IMR-90 (cell line): ENCODE measurements at regions not wholly inside any gene's neighbourhood (a gene's known extent, or its start where the extent isn't known, plus 50 kb on each side); places are given as distances from the start of the nearest gene placed in this dataset.
A peak's percentile ranks its signal among the peaks of the same experiment; 100 is the strongest.

Experiments used
- ATAC-seq: fragments of 200-7000 bp; cut with Tn5 transposase; 2 replicates; pipeline ENCODE4 v1.9.1; 2020; ENCODE audit warnings: low read depth, mild to moderate bottlenecking, moderate library complexity
- BruUV-seq: library from RNA; stranded (reverse); fragments of 400-500 nt; replicated peaks from 2 replicates; lab custom pipeline; 2021; lab: Mats Ljungman, UMichigan
- CTCF ChIA-PET: fragments of 300-600 bp; formaldehyde crosslinking; extraction: SDS; loops from one replicate; lab custom pipeline; 2021; ENCODE audit warnings: antibody characterized with exemption; lab: Yijun Ruan, JAX
- POLR2A ChIA-PET: fragments of 300-600 bp; sonication (Branson Sonifier 250); formaldehyde crosslinking; loops from one replicate; lab custom pipeline; 2022; ENCODE audit warnings: antibody characterized with exemption; ENCODE audit not compliant: unreplicated experiment; lab: Charles Lee
- DNase-seq: peaks from one replicate; pipeline ENCODE4 v3.0.0; 2013
- H2AFZ ChIP-seq: replicated peaks from 2 replicates; pipeline ENCODE3; 2013; ENCODE audit warnings: low read length, mild to moderate bottlenecking; ENCODE audit not compliant: poor library complexity
- H2AK5ac ChIP-seq: 2 replicates; pipeline ENCODE4 v1.6.1; 2013; ENCODE audit warnings: low read depth, low read length, inconsistent platforms
- H2AK9ac ChIP-seq: replicated peaks from 2 replicates; pipeline ENCODE3; 2013; ENCODE audit warnings: mild to moderate bottlenecking, low read depth, low read length, moderate library complexity; ENCODE audit not compliant: poor library complexity
- H2BK120ac ChIP-seq: 2 replicates; pipeline ENCODE4 v1.6.1; 2013; ENCODE audit warnings: low read depth, low read length, inconsistent platforms
- H2BK15ac ChIP-seq: 3 replicates; pipeline ENCODE4 v1.6.1; 2013; ENCODE audit warnings: low read depth, low read length, inconsistent platforms
- H2BK20ac ChIP-seq: 2 replicates; pipeline ENCODE4 v1.6.1; 2013; ENCODE audit warnings: low read depth, mild to moderate bottlenecking, inconsistent platforms, low read length, moderate library complexity
- H2BK5ac ChIP-seq: 2 replicates; pipeline ENCODE4 v1.6.1; 2013; ENCODE audit warnings: mild to moderate bottlenecking, low read depth, low read length, inconsistent platforms; ENCODE audit not compliant: poor library complexity, severe bottlenecking
- H3K14ac ChIP-seq: replicated peaks from 2 replicates; pipeline ENCODE4 v1.6.1; 2013; ENCODE audit warnings: low read depth, low read length, inconsistent platforms
- H3K18ac ChIP-seq: 2 replicates; pipeline ENCODE4 v1.6.1; 2013; ENCODE audit warnings: low read depth, low read length, control low read depth
- H3K23ac ChIP-seq: 2 replicates; pipeline ENCODE4 v1.6.1; 2013; ENCODE audit warnings: low read depth, low read length, inconsistent platforms
- H3K27ac ChIP-seq: 2 replicates; pipeline ENCODE4 v1.5.1; 2013; ENCODE audit warnings: mild to moderate bottlenecking, control low read depth, low read length; ENCODE audit not compliant: insufficient read depth
- H3K27me3 ChIP-seq: 2 replicates; pipeline ENCODE4 v1.6.1; 2013; ENCODE audit warnings: low read length; ENCODE audit not compliant: control insufficient read depth, insufficient read depth
- H3K36me3 ChIP-seq: 2 replicates; pipeline ENCODE4 v1.6.1; 2013; ENCODE audit warnings: low read length, mixed read lengths; ENCODE audit not compliant: control insufficient read depth, insufficient read depth
- H3K4ac ChIP-seq: 2 replicates; pipeline ENCODE4 v1.6.1; 2013; ENCODE audit warnings: low read depth, low read length, inconsistent platforms
- H3K4me1 ChIP-seq: 2 replicates; pipeline ENCODE4 v1.6.1; 2013; ENCODE audit warnings: low read length, mixed read lengths; ENCODE audit not compliant: control insufficient read depth, insufficient read depth
- H3K4me2 ChIP-seq: 2 replicates; pipeline ENCODE4 v1.6.1; 2013; ENCODE audit warnings: low read depth, mild to moderate bottlenecking, control low read depth, low read length, moderate library complexity
- H3K4me3 ChIP-seq: 2 replicates; pipeline ENCODE4 v1.5.1; 2013; ENCODE audit warnings: low read depth, mild to moderate bottlenecking, control low read depth, low read length, moderate library complexity; ENCODE audit not compliant: insufficient read depth
- H3K56ac ChIP-seq: 2 replicates; pipeline ENCODE4 v1.6.1; 2013; ENCODE audit warnings: low read length, inconsistent platforms; ENCODE audit not compliant: insufficient read depth; ENCODE audit errors: extremely low read depth
- H3K79me1 ChIP-seq, 2 experiments: 2 replicates each; pipeline ENCODE4 v1.6.1; 2013; ENCODE audit warnings: low read length in 2 of 2, inconsistent platforms in 1 of 2, low read depth in 1 of 2
- H3K9ac ChIP-seq: 2 replicates; pipeline ENCODE4 v1.6.1; 2013; ENCODE audit warnings: low read depth, low read length, control low read depth
- H3K9me1 ChIP-seq: 2 replicates; pipeline ENCODE4 v1.6.1; 2013; ENCODE audit warnings: low read length, inconsistent platforms; ENCODE audit not compliant: insufficient read depth
- H3K9me3 ChIP-seq: 2 replicates; pipeline ENCODE4 v1.6.1; 2013; ENCODE audit warnings: low read length; ENCODE audit not compliant: control insufficient read depth, insufficient read depth
- H4K20me1 ChIP-seq: 2 replicates; pipeline ENCODE4 v1.6.1; 2013; ENCODE audit warnings: low read length, inconsistent platforms; ENCODE audit not compliant: insufficient read depth
- H4K5ac ChIP-seq: 2 replicates; pipeline ENCODE4 v1.6.1; 2013; ENCODE audit warnings: mild to moderate bottlenecking, low read depth, low read length, control low read depth
- H4K8ac ChIP-seq, 2 experiments: 2 replicates each; pipeline ENCODE4 v1.6.1; 2013; ENCODE audit warnings: low read depth in 2 of 2, low read length in 2 of 2, control low read depth in 1 of 2, inconsistent platforms in 1 of 2
- H4K91ac ChIP-seq: 2 replicates; pipeline ENCODE4 v1.6.1; 2013; ENCODE audit warnings: low read depth, low read length, inconsistent platforms; ENCODE audit not compliant: insufficient read depth
- CEBPB ChIP-seq: IDR thresholded peaks from 2 replicates; pipeline ENCODE4 v1.6.1; 2012; ENCODE audit warnings: low read depth, low read length, improper control_type of control experiment
- FOS ChIP-seq: fragments of 150-350 bp; IDR thresholded peaks from 2 replicates; pipeline ENCODE4 v1.6.1; 2016; ENCODE audit warnings: low read depth, low read length
- MXI1 ChIP-seq: IDR thresholded peaks from 2 replicates; pipeline ENCODE4 v1.6.1; 2012; ENCODE audit warnings: low read depth, mild to moderate bottlenecking, low read length, moderate library complexity, borderline replicate concordance
- WGBS, 2 experiments: methylation state at CpG; one replicate each; pipeline versions ENCODE4 v1.1.5 to v1.1.7; 2013; ENCODE audit warnings: missing lambda C conversion rate in 2 of 2; ENCODE audit not compliant: insufficient read length in 1 of 2; ENCODE audit errors: extremely low coverage in 2 of 2; 5-methylcytosine and 5-hydroxymethylcytosine counted together
- dilution Hi-C: fragments of 300-500 bp; cut with HindIII; formaldehyde crosslinking; loops from one replicate; pipeline ENCODE4 v1.14.3; 2018; ENCODE audit warnings: low sequenced_read_pairs; ENCODE audit not compliant: unreplicated experiment
- in situ Hi-C: fragments of 300-500 bp; cut with MboI; formaldehyde crosslinking; loops from 3 replicates; pipeline ENCODE4 v1.14.3; 2019; ENCODE audit warnings: low sequenced_read_pairs, inconsistent platforms, mixed read lengths
- intact Hi-C: fragments of 100-400 bp; cut with micrococcal nuclease; formaldehyde crosslinking; loops from 2 replicates; pipeline ENCODE4 v1.10.0; 2022

GRCh38 chr13:58655086-58655485, 1023.5 kb downstream of the PCDH17 start:
- H2AFZ ChIP-seq: no peak overlapping the region
- WGBS, 2 experiments: no CpG with 5 or more reads among the region's 3 CpGs
- H3K23ac ChIP-seq: no peak overlapping the region
- no peak overlapping the region for H4K5ac ChIP-seq
- in situ Hi-C loops: no loop called here
- no peak overlapping the region for H3K4me2 ChIP-seq
- no peak overlapping the region for H3K9ac ChIP-seq
- BruUV-seq: no TSS peak
- ChIA-PET CTCF (no interaction called here), POLR2A (no interaction called here)
- no peaks in the 10 kb centered on the region for H3K79me1 ChIP-seq
- H3K9me1 ChIP-seq: no peaks in the 10 kb centered on the region
- no peak overlapping the region for H3K4ac ChIP-seq
- no peaks in the 10 kb centered on the region for H4K20me1 ChIP-seq
- peaks cover 8% of the 10 kb centered on the region for H3K9me3 ChIP-seq
- H3K27ac ChIP-seq: no peak overlapping the region
- no peak overlapping the region for H3K18ac ChIP-seq
- intact Hi-C loops: no loop called here
- no peak overlapping the region for H2BK120ac ChIP-seq
- no peak for DNase-seq
- H3K27me3 ChIP-seq: no peaks in the 10 kb centered on the region
- no peak for ATAC-seq
- no peaks in the 10 kb centered on the region for H3K36me3 ChIP-seq
- no peak overlapping the region for H4K8ac ChIP-seq
- H2BK15ac ChIP-seq: no peak overlapping the region
- no peak overlapping the region for H3K14ac ChIP-seq
- dilution Hi-C loops: no loop called here
- no peak overlapping the region for H2AK5ac ChIP-seq
- TF ChIP-seq FOS: no peak
- TF ChIP-seq MXI1: no peak
- peak; percentile 60 for TF ChIP-seq CEBPB
- no peak overlapping the region for H2BK5ac ChIP-seq
- H3K4me3 ChIP-seq: no peak overlapping the region
- H2BK20ac ChIP-seq: no peak overlapping the region
- H4K91ac ChIP-seq: no peak overlapping the region
- H2AK9ac ChIP-seq: no peak overlapping the region
- no peaks in the 10 kb centered on the region for H3K4me1 ChIP-seq
- H3K56ac ChIP-seq: no peak overlapping the region
